HFF-Myc (cell line): ENCODE measurements at regions not wholly inside any gene's neighbourhood (a gene's known extent, or its start where the extent isn't known, plus 50 kb on each side); places are given as distances from the start of the nearest gene placed in this dataset.

Source experiments
- DNase-seq: peaks from one replicate; pipeline ENCODE4 v3.0.0-alpha.2; 2011; ENCODE audit warnings: low read depth; ENCODE audit errors: extremely low read depth
- H3K4me3 ChIP-seq: replicated peaks from 2 replicates; pipeline ENCODE4 v1.5.1; 2011; ENCODE audit warnings: low read depth, mild to moderate bottlenecking, control low read depth, low read length
- CTCF ChIP-seq: IDR thresholded peaks from 2 replicates; pipeline ENCODE4 v1.5.1; 2012; ENCODE audit warnings: mild to moderate bottlenecking, low read depth, low read length, control low read depth; ENCODE audit errors: missing control alignments

- DNase-seq, result no peak
- H3K4me3 ChIP-seq, result no peak overlapping the region
- no peak for TF ChIP-seq CTCF
Measured at GRCh38 chr9:14479163-14479560, 165.2 kb upstream of the NFIB start.

GRCh38 chr9:14478175-14479162 lies 164.5 kb upstream of the NFIB start:
- no peak for TF ChIP-seq CTCF
- no peak for DNase-seq
- H3K4me3 ChIP-seq, result no peak overlapping the region

- no peak overlapping the region for H3K4me3 ChIP-seq
- no peak for TF ChIP-seq CTCF
- DNase-seq, result no peak
Measured at GRCh38 chr9:14471041-14471440, 157.1 kb upstream of the NFIB start.

DNA sequence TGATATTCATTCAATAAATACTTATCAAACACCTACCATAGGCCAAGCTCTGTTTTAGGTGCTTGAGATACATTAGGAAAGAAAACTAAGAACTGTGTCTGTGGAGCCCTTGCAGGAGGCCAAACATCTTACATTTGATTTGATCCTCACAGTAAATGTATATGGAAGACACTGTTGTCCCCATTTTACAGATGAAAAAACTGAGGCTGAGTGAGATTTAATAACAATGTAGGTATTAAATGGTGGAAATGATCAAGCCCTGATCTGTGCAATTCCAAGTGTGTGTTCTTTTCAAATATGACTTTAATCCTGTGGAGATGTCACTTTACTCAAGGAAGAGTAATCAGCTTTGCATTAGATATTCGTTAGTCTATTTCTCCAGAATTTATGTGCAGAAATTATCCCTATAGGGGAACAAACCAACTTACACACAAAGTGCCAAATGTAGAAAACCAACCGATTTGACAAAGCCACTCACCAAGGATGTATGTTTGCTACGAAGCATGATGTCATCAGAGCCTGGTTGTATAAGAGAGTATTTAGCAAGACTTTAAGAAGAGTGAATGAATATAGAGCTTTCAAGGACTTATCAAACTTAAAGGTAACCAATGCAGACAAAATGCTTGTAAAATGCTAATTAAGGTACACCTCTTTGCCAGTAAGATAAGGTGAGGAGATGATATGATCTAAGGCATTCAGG lies 153.9 kb upstream of the NFIB start:
- DNase-seq, result no peak
- no peak for TF ChIP-seq CTCF
- H3K4me3 ChIP-seq, result no peak overlapping the region

GRCh38 chr9:14466828-14467227 lies 152.9 kb upstream of the NFIB start:
- no peak for DNase-seq
- H3K4me3 ChIP-seq, result no peak overlapping the region
- no peak for TF ChIP-seq CTCF

DNA sequence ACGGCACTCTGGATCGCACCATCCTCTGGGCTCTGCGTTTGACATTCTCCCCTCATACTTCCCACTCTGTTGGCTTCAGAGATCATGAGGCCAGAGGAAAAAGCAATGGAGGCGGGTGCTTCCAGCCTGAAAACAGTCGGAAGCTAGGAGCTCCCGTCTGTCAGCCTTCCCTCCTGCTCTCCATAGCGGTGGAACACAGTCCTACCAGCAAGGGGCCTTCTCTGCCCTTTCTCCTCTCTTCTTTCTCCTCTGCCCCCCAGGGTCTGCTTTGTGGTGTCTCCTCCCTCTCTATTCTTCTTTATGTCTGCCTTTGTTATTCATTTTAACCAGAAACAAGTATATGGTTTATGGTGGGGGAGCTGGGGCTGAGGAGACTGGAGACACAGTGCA lies 152.5 kb upstream of the NFIB start:
- TF ChIP-seq CTCF, result no peak

More for the DNA sequence above, 152.5 kb upstream of the NFIB start:
- H3K4me3 ChIP-seq, result no peak overlapping the region
- no peak for DNase-seq
